Activated CD4-positive, alpha-beta T cell treated with anti-CD3 and anti-CD28 coated beads, Interleukin-2, amount 50 U/mL, for 1 hour (primary cell): ENCODE measurements at regions not wholly inside any gene's neighbourhood (a gene's known extent, or its start where the extent isn't known, plus 50 kb on each side); places are given as distances from the start of the nearest gene placed in this dataset.

ENCODE experiments used
- DNase-seq: peaks from one replicate; pipeline ENCODE4 v3.0.0-alpha.2; 2020

DNA sequence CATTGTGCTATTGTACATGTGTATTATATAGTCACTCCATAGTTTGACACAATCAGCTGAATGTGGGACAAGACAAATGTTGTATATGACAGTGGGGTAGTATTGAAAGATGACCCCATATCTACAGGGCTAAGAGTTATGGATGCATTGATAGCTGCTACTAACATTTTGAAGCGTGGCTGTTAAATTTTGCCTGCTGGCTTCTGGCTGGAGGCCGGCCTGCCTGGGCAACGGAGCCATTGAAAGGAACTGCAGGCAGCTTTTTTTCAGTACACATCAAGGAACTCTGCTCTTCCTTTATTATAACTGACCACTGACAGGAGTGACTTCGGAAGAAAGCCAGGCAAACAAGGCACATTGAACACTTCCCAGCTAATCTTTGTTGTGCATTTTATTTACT lies 76.1 kb upstream of the TMEM33 start:
- DNase-seq, result no peak

DNA sequence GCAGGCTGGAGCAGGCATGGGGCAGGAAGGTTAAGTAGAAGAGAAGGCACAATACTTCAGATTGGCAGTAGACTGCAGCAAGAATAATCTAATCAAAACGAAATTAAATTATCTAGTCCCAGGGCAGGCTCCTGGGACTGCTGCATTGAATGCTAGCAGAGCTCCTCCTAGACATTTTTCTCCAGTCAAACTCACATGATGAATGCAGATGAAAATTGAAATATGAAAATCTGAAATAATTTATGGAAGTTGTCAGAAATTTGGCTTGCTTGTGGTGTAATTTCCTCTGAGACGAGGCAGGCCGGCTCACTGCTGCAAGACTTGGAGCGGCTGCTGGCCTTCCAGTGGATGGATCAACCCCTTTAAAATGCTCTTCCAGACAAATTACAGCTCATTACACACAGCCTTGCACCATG lies 78.0 kb upstream of the TMEM33 start:
- DNase-seq, result no peak

DNA sequence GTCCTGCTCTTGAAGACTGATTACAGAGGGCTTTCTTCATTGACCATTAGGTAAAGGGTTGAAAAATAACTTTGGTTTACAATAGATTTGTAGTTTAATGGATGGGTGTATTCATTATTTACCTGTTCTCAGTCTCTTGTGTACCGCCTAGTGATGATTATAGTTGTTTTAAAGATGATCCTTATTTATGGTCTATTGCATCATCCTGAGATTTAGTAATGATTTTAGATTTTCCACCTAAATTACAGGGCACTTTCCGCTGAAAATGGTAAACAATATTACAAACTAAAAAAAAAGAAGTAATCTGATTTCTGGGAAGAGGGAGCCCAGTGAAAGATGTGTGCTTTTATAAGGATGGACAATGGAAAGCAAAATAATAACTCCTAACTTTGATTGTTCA lies 78.4 kb upstream of the TMEM33 start:
- DNase-seq, result no peak

DNA sequence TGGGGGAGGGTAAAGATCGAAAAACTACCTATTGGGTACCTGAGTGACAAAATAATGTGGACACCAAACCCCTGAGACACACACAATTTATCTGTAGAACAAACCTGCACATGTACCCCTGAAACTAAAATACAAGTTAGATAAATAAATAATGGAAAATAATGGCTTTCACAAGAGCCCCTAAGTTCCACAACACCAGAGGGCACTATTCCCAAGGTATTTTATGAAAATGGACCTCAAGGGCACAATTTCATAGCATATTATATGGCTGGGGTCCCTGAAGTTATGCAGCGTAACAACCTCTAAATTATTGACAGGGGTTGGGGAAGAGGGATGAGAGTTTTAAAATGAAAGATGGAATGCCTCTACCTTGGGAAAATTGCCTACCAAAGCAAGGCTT lies 81.3 kb upstream of the TMEM33 start:
- no peak for DNase-seq

DNA sequence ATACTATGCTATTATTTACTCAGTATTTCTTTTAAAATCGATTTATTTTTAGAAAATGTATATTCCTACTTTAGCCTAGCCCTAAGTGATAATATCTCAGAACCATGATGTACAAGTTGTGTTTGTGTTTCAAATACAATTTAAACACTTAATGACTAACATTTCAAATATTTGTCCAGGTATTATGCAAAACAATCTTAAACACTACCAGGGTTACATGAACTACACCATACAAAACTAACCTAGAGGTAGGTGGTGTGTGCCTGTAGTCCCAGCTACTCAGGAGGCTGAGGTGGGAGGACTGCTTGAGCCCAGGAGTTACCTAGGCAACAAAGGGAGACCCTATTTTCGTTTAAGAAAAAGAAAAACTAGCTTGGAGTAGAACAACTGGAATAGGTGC lies 83.0 kb upstream of the TMEM33 start:
- DNase-seq, result no peak

DNA sequence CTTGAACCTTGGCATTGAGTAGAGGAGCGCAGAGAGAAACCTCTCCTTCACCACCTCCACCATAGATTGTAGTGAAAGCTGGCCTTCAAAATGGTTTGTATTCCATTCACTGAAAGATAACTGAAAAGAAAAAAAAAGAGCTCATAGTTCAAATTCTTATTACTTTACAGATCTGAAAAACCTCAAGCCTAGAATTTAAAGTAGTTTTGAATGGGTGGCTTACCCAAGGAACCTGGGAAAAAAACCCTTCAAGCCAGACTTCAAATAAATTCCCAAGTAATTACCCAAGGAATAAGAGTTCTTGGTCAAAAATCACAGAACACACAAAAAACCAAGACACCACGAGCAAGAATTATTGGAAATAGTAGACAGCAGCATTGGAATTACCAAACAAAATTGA lies 83.6 kb upstream of the TMEM33 start:
- no peak for DNase-seq

DNA sequence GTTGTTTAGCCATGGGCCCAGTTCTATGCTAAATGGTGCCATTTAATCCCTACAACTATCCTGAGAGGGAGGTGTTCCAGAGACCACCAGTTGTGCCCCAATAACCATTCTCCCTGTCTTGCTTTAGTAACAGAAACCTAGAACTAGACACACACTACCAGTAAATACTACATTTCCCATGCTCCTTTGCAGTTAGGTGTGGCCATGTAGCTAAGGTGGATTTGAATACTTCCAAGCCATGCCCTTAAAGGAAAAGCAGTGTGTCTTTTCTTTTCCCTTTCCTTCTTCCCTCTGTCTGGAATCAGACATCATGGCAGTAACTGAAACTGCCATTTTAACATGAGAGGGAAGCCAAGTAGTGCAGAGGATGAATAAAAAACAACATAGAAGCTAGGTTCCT lies 90.9 kb upstream of the TMEM33 start:
- no peak for DNase-seq

DNA sequence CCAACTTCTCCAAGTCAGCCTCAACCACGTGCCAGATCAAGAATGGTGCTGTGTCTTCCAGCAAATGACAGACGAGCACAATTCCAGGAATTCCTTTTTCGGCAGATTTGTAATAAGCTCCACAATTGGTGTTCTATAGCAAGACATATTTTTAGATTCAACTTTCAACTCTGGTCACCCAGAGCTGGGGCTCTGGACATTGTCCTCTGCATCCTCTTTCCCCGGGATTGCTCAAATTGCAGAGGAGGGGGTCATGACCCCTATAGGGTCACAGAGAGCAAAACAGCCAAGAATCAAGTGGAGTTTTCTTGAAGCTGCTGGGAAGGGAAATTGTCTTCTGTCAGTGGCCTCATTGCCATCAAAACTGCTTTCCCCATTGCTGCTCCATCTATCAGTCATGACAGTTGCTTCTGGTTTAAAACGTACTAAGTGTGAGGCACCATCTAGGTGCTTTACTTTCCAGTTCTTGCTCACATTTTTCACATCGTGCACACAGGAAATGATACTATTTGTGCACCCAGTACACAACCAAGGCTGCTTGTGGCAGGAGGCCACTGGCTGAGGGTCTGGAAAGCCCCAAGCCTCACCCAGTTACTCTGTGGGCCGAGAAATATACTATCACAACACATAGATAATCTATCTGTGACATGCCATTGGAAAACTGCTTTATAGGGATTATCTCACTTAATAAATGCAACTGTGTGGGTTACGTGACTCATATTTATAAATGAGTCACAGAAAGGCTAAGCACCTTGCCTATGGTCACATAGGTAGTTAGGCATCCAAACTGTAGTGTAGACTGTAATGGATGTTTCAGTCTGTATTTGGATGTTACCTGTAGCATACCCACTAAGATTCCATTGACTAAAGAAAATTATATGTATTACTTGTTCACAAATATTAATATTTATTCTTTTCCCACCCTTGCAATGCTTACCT lies 91.7 kb upstream of the PHOX2B start:
- no peak for DNase-seq

DNA sequence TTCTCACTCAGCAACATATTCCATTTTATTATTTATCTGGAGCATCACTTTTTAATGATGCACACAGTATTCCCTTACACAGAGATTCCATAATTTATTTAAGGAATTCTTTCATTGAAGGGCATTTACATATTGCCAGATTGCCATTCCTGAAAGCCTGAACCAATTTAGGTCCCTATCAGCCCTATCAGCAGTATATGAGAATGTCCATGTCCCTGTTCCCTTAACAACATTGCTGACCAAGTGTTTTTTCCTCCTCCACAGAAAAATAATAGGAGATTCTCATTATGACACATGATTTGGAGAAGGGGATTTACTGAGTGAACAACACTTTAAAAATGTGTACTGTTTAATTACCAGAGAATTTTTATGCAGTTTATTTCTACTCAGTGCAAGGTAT lies 90.1 kb upstream of the PHOX2B start:
- DNase-seq, result no peak

DNA sequence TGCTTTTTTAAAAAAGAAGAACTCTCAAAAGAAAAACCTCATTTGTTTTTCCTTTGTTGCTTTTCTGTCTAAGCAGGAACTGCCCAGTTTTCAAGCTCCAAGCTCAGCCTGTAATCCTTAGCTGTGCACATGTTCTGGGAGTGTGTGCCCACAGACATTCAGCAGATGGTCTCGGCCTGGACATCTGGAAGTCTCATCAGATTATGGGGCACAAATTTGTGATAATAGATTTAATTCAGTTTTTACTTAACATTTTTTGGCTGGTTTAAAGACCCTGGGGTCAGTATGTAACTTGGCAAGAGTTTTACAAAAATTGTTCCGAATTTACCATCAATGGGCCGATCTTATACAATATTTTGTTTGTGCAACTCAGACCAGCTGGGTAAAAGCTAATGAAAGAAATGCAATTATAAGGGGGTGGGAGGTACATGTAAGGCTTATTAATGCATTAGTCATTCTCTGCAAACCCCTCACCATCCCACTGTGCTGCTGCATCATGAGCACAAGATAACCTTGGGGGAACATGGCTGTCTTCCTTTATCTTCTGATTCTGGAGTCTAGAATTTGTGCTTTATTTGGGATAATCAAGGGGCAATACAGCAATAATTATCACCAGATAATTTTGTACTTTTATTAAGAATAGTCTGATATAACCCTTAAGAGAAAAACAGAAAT lies 86.9 kb upstream of the PHOX2B start:
- DNase-seq, result no peak

DNA sequence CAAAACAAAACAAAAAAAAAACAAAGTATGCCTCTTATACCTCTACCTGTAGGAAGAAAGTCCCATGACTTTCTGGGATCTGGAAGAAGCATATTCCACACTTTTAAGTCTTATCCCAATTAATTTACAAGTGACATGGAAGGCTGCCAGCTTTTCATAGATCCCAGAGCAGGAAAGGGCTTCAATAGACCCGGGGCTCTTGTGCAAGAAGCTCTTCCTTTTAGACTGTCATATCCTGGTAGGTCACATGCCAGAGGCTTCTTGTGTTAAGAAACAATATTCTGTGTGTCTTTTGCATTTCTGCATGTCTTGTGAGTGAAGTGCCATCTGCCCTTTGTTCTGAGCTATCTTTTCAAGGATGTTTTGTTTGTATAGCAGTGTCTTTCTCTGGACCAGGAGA lies 84.4 kb upstream of the PHOX2B start:
- DNase-seq, result no peak

DNA sequence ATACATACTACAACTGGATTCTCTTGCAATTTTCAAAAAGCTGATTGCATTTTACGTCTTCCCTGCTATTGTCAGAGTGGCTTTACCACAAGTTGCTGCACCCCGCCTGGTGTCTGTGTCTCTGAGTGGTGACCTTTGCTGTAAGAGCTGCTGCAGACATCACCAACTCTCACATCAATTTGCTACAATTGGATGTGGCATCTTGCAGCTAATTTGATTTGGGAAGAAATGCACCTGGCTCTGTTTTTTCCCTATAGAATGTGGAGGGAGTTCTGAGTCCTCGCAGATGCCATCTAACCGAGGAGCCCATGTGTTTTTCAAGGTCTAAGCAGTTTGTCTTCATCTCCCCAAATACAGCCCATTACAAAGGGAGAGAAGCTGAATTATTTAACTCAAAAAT lies 73.8 kb upstream of the PHOX2B start:
- DNase-seq, result no peak

DNA sequence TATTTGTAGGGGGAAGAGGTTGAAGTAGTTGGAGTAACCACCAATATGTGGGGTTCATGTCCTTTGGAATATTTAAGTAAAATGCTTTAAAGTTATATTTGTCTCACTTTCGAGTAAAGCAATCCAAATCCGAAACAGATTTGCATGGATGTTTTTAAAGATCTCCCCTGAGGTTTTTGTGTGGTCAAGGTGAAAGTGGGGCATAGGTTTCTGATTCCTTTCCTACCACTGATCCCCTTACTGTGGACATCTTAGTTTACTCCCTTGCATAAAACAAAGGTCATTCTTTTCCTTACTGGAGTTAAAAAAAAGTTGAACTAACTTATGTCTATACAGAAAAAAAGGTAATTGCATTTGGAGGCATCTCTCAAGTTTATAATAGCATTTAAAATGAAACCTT lies 71.9 kb upstream of the PHOX2B start:
- DNase-seq, result no peak

DNA sequence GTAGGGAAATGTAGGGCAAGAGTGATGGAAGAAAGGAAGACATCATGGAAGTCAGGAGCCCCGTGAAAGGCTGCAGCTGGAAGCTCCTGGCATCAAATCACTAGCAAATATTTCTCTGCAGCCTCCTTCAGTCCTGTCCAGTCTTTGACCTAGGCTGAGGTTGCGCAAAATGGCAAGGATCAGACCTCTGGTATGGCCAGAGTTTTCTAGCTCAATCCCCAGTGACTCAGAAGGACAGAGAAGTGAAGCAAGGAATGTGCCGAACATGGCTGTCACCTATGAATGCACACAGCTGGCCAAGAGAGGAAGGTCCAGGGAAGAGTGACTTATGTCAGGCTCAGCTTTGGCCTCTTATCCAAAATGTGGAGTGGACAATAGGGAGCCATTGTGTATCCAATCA lies 71.1 kb upstream of the PHOX2B start:
- DNase-seq, result no peak

DNA sequence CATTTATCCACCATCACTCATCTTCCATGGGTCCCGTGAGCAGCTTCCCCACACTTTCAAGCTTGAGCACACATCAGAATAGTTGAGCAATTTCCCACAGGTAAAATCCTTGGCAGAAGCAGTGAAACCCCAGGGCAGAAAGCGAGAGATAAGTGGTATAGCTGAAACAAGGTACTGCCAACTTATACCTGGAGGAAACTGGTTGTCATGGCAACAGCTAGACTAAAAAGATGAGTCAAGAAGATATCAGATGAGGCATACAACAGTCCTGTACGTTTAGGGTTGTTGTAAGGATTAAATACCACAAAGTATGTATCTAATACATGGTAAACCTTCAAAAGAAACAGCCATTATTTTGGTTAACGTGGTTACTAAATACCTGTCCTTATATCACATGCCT lies 66.9 kb upstream of the PHOX2B start:
- DNase-seq, result no peak

DNA sequence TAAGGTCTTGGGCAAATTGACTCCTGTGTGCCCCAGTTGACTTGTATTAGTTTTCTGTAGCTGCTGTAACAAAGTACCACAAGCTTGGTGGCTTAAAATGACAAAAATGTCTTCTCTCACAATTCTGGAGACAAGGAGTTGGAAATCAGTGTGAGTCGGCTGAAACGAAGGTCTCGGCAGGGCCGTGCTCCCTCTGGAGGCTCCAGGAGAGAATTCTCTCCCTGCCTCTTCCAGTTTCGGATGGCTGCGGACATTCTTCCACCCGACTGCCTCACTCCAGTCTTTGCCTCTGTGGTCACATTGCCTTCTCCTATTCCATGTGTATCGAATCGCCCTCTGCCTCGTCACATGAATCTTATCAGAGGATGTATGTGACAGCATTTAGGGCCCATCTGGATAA lies 66.0 kb upstream of the PHOX2B start:
- no peak for DNase-seq

DNA sequence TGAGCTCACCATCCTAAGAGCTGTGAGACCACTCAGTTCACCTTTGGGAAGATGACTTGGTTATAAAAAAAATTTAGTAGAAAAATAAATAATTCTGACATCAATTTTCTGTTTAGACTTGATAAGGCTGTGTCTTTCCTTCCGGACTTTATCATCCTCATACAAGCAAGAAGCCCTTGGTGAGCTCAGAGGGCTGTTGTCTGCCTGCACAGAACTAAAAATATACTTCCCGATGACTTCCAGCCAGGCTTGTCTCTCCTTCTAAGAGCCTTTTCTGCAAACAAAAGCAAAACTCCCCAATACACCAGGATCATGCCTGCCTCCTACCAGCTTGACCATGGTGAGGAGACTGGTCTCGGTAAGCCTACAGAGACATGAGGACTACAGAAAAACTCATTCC lies 58.3 kb upstream of the PHOX2B start:
- no peak for DNase-seq

DNA sequence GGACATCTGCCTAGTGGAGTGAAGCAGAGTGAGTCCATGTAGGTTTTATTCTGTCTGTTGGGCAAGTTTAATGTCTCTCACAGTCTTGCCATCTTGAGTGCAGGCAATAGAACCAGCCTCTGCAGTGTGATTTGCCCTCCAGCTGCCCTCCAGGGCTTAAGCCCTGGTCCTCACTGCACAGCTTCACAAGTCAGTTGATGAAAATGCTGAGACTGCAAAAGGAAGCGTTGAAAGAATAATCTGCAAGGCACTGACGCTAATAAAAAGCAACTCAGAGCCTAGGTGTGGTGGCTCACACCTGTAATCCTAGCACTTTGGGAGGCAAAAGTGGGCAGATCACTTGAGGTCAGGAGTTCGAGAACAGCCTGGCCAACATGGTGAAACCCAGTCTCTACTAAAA lies 54.1 kb upstream of the PHOX2B start:
- no peak for DNase-seq

DNA sequence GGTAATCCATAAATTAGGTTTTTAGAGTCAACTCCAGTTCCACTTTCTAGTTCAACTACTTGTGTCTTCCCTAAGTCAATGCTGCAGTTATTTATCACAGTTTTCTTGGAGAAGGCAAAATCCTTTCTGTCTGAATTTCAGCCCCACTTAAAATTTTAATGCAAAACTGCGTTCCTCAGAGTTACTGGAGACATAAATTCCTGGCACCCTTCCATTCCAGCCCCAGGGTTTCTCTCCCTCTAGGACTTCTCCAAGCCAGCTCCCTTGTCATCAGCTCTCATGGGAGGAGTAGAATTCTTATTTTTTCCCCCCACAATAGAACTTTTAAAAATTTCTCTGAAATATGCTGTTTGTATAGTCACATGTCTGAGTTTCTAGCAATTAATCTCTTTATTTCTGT lies 50.6 kb upstream of the PHOX2B start:
- no peak for DNase-seq
